Fibroblast of villous mesenchyme (primary cell): ENCODE measurements at regions not wholly inside any gene's neighbourhood (a gene's known extent, or its start where the extent isn't known, plus 50 kb on each side); places are given as distances from the start of the nearest gene placed in this dataset.

Source experiments
- DNase-seq: peaks from one replicate; pipeline ENCODE4 v3.0.0-alpha.2; 2010; ENCODE audit warnings: low read depth
- H3K4me3 ChIP-seq: 2 replicates; pipeline ENCODE4 v1.5.1; 2011; ENCODE audit warnings: low read depth, mild to moderate bottlenecking, low read length
- CTCF ChIP-seq: IDR thresholded peaks from 2 replicates; pipeline ENCODE4 v1.5.1; 2012; ENCODE audit warnings: low read depth, mild to moderate bottlenecking, low read length; ENCODE audit not compliant: insufficient read depth

GRCh38 chr1:29672416-29673227, 436.3 kb downstream of the PTPRU start:
- no peak overlapping the region for H3K4me3 ChIP-seq
- TF ChIP-seq CTCF = no peak
- DNase-seq = no peak

GRCh38 chr1:29671446-29672356, 435.4 kb downstream of the PTPRU start:
- no peak overlapping the region for H3K4me3 ChIP-seq
- TF ChIP-seq CTCF = no peak
- no peak for DNase-seq

GRCh38 chr1:29670752-29671151, 434.4 kb downstream of the PTPRU start:
- no peak overlapping the region for H3K4me3 ChIP-seq
- no peak for TF ChIP-seq CTCF
- DNase-seq = no peak

GRCh38 chr1:29669912-29670311, 433.6 kb downstream of the PTPRU start:
- DNase-seq = no peak
- no peak overlapping the region for H3K4me3 ChIP-seq
- TF ChIP-seq CTCF = no peak

- DNase-seq = no peak
- no peak for TF ChIP-seq CTCF
- H3K4me3 ChIP-seq = no peak overlapping the region
Measured at GRCh38 chr1:29669158-29669871, 433.0 kb downstream of the PTPRU start.

GRCh38 chr1:29668551-29669157, 432.3 kb downstream of the PTPRU start:
- no peak for TF ChIP-seq CTCF
- H3K4me3 ChIP-seq = no peak overlapping the region
- DNase-seq = no peak
